SK-N-SH (cell line): ENCODE measurements at regions not wholly inside any gene's neighbourhood (a gene's known extent, or its start where the extent isn't known, plus 50 kb on each side); places are given as distances from the start of the nearest gene placed in this dataset.

ENCODE experiments used
- RAD21 ChIP-seq: IDR thresholded peaks from 2 replicates; pipeline ENCODE4 v1.6.1; 2012; ENCODE audit warnings: mild to moderate bottlenecking, low read length
- TF ChIP-seq, protein P1 (sequence below): fragments of 200-600 bp; sonication (generic); IDR thresholded peaks from 2 replicates; pipeline ENCODE4 v1.6.1; 2017; ENCODE audit warnings: antibody characterized with exemption, mild to moderate bottlenecking, moderate library complexity

DNA sequence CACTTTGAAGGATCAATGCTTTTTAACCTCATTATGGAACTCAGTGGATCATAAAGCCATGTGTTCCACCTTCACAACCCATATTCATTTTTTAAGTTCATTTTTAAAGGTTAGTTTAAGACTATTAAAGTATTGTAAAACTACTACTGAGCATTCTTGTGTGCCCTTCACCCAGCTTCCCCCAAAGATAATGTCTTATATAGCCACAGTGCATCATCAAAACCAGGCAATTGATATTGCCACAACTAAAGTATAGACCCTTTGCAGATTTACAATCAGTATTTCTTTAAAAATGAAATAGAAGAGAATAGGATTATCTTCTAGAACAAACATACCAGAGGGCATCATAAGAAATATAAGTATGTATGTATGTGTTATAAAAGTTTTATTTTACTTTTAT is 597.1 kb downstream of the CCSER2 start:
- TF ChIP-seq, protein P1, sequence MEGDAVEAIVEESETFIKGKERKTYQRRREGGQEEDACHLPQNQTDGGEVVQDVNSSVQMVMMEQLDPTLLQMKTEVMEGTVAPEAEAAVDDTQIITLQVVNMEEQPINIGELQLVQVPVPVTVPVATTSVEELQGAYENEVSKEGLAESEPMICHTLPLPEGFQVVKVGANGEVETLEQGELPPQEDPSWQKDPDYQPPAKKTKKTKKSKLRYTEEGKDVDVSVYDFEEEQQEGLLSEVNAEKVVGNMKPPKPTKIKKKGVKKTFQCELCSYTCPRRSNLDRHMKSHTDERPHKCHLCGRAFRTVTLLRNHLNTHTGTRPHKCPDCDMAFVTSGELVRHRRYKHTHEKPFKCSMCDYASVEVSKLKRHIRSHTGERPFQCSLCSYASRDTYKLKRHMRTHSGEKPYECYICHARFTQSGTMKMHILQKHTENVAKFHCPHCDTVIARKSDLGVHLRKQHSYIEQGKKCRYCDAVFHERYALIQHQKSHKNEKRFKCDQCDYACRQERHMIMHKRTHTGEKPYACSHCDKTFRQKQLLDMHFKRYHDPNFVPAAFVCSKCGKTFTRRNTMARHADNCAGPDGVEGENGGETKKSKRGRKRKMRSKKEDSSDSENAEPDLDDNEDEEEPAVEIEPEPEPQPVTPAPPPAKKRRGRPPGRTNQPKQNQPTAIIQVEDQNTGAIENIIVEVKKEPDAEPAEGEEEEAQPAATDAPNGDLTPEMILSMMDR: no peak
- TF ChIP-seq RAD21: no peak
